HT1080 (cell line): ENCODE measurements at regions not wholly inside any gene's neighbourhood (a gene's known extent, or its start where the extent isn't known, plus 50 kb on each side); places are given as distances from the start of the nearest gene placed in this dataset. TPM values are rescaled to one million over a fixed set of nuclear protein-coding genes. Genes with fewer than 3 reads are reported as not detected.

Experiments
- DNase-seq: peaks from one replicate; pipeline ENCODE4 v3.0.0-alpha.2; 2015; ENCODE audit warnings: low read depth
- small RNA-seq: library from RNA; depleted of rRNA; stranded (forward); fragments of <200 nt; gene quantifications from one replicate; pipeline ENCODE3, GENCODE V24; 2014

GRCh38 chrY:21370494-21370893 lies 140.6 kb upstream of the RBMY1B start:
- DNase-seq: no peak

- no peak for DNase-seq
Measured at GRCh38 chrY:21394116-21394515, 117.0 kb upstream of the RBMY1B start.

GRCh38 chrY:21422221-21422620 lies 88.9 kb upstream of the RBMY1B start:
- DNase-seq: peak; percentile 77

- DNase-seq: no peak
Measured at GRCh38 chrY:21440536-21440935, 70.6 kb upstream of the RBMY1B start.

DNA sequence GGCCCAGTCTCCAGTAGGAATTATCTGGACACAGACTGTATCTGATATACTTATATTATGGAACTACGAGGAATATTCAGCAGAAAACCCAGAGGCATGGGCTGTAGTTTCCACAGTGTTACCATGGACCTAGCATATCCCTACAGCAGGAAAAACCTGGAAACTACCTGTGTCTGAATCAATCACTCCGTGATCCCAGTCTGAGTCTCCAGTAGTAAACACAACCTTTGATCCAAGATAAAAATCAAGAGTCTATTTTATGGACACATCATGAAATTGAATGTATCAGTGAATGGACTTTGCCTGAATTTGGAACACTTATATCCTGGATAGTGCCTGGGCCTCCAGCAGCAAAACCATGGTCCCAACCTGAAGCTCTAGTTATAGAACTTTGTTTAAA lies 57.5 kb upstream of the RBMY1B start:
- no peak for DNase-seq

GRCh38 chrY:21454133-21454532 lies 57.0 kb upstream of the RBMY1B start:
- no peak for DNase-seq

GRCh38 chrY:21459648-21460047 lies 51.5 kb upstream of the RBMY1B start:
- DNase-seq: no peak

Small RNA genes lying in the stretch of these regions (small RNA-seq; reads per million reads assigned to genes)
- gene AC010086.2: not detected
